ENCODE measurements at regions not wholly inside any gene's neighbourhood (a gene's known extent, or its start where the extent isn't known, plus 50 kb on each side); places are given as distances from the start of the nearest gene placed in this dataset.

- TF ChIP-seq POLR2A (IDR thresholded peaks at IDR 0.05), result no peak
- TF ChIP-seq CTCF (IDR thresholded peaks at IDR 0.05 in 4 of 5, conservative IDR thresholded peaks at IDR 0.05 in 1 of 5), result no peak
- H3K9me3 ChIP-seq, result no peaks in the 10 kb centered on the region
- H3K4me1 ChIP-seq, result no peaks in the 10 kb centered on the region
- no peaks in the 10 kb centered on the region for H3K27me3 ChIP-seq
- ATAC-seq (no peak), DNase-seq (no peak)
- no peak overlapping the region for H3K4me3 ChIP-seq
- in situ Hi-C loops (cut with MboI; ENCODE audit: low sequenced_read_pairs in 4 of 4) (no loop called here), intact Hi-C loops (cut with DNase I; ENCODE audit: low total_unique reads) (no loop called here)
- H3K27ac ChIP-seq, result no peak overlapping the region
- H3K36me3 ChIP-seq, result no peaks in the 10 kb centered on the region
These were observed 657.0 kb downstream of the AMY1C start for GRCh38 chr1:104406728-104407127.

DNA sequence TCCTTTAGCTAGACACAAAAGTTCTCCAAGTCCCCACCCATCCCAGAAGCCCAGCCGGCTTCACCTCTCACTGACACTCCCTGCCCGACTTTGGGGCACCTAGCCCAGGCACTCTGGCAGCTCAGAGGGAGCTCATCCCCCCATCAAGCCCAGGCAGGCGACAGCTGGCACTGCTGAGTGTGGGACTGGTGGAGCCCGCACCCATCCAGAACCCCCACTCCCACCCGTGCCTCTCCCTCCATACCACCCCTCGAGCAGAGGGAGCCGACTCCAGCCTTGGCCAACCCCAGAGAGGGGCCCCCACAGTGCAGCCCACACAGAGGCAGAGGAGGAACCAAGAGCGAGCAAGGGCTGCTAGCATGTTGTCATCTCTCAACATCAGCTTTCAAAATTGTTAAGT lies 658.6 kb downstream of the AMY1C start:
- intact Hi-C loops (cut with DNase I; ENCODE audit: low total_unique reads) (no loop called here), in situ Hi-C loops (cut with MboI; ENCODE audit: low sequenced_read_pairs in 4 of 4) (no loop called here)
- Histone ChIP-seq H3K27ac (no peak overlapping the region), H3K4me1 (no peaks in the 10 kb centered on the region), H3K4me3 (no peak overlapping the region), H3K27me3 (no peaks in the 10 kb centered on the region), H3K9me3 (no peaks in the 10 kb centered on the region), H3K36me3 (no peaks in the 10 kb centered on the region)
- ATAC-seq (no peak), DNase-seq (no peak)
- TF ChIP-seq POLR2A (IDR thresholded peaks at IDR 0.05), result no peak
- TF ChIP-seq CTCF (IDR thresholded peaks at IDR 0.05 in 4 of 5, conservative IDR thresholded peaks at IDR 0.05 in 1 of 5), result no peak

- H3K4me3 ChIP-seq, result no peak overlapping the region
- no peak for ATAC-seq
- in situ Hi-C loops (cut with MboI; ENCODE audit: low sequenced_read_pairs in 4 of 4) (no loop called here), intact Hi-C loops (cut with DNase I; ENCODE audit: low total_unique reads) (no loop called here)
- H3K9me3 ChIP-seq, result no peaks in the 10 kb centered on the region
- H3K27ac ChIP-seq, result no peak overlapping the region
- H3K4me1 ChIP-seq, result no peaks in the 10 kb centered on the region
- H3K36me3 ChIP-seq, result no peaks in the 10 kb centered on the region
- TF ChIP-seq CTCF (IDR thresholded peaks at IDR 0.05 in 4 of 5, conservative IDR thresholded peaks at IDR 0.05 in 1 of 5), result no peak
- TF ChIP-seq POLR2A (IDR thresholded peaks at IDR 0.05), result no peak
- no peaks in the 10 kb centered on the region for H3K27me3 ChIP-seq
- no peak for DNase-seq
These were observed 685.6 kb downstream of the AMY1C start for GRCh38 chr1:104435255-104435654.

- intact Hi-C loops (cut with DNase I; ENCODE audit: low total_unique reads) (no loop called here), in situ Hi-C loops (cut with MboI; ENCODE audit: low sequenced_read_pairs in 4 of 4) (no loop called here)
- no peaks in the 10 kb centered on the region for H3K27me3 ChIP-seq
- no peaks in the 10 kb centered on the region for H3K36me3 ChIP-seq
- no peak overlapping the region for H3K27ac ChIP-seq
- no peaks in the 10 kb centered on the region for H3K4me1 ChIP-seq
- TF ChIP-seq POLR2A (IDR thresholded peaks at IDR 0.05), result no peak
- TF ChIP-seq CTCF (IDR thresholded peaks at IDR 0.05 in 4 of 5, conservative IDR thresholded peaks at IDR 0.05 in 1 of 5), result no peak
- H3K4me3 ChIP-seq, result no peak overlapping the region
- H3K9me3 ChIP-seq, result no peaks in the 10 kb centered on the region
- DNase-seq (no peak), ATAC-seq (no peak)
These were observed 690.3 kb downstream of the AMY1C start for GRCh38 chr1:104440011-104440410.

- H3K27me3 ChIP-seq, result no peaks in the 10 kb centered on the region
- H3K36me3 ChIP-seq, result no peaks in the 10 kb centered on the region
- no peak overlapping the region for H3K4me3 ChIP-seq
- no peak overlapping the region for H3K27ac ChIP-seq
- DNase-seq (no peak), ATAC-seq (no peak)
- intact Hi-C loops (cut with DNase I; ENCODE audit: low total_unique reads) (no loop called here), in situ Hi-C loops (cut with MboI; ENCODE audit: low sequenced_read_pairs in 4 of 4) (no loop called here)
- no peak for TF ChIP-seq CTCF (IDR thresholded peaks at IDR 0.05 in 4 of 5, conservative IDR thresholded peaks at IDR 0.05 in 1 of 5)
- H3K9me3 ChIP-seq, result no peaks in the 10 kb centered on the region
- no peaks in the 10 kb centered on the region for H3K4me1 ChIP-seq
These were observed 707.0 kb downstream of the AMY1C start for GRCh38 chr1:104456724-104457123.
